WI38 (cell line): ENCODE measurements at regions not wholly inside any gene's neighbourhood (a gene's known extent, or its start where the extent isn't known, plus 50 kb on each side); places are given as distances from the start of the nearest gene placed in this dataset.
"Not testable (repeated sequence)": the region's sequence is repeated elsewhere in the genome, so short reads cannot be mapped to it uniquely, and the experiment has no call there.

ENCODE experiments used
- H3K4me3 ChIP-seq: 2 replicates; pipeline ENCODE4 v1.5.1; 2011; ENCODE audit warnings: low read depth, mild to moderate bottlenecking, control low read depth, low read length
- TF ChIP-seq, protein P1 (sequence below): IDR thresholded peaks from 2 replicates; pipeline ENCODE4 v1.5.1; 2012; ENCODE audit warnings: low read depth, mild to moderate bottlenecking, control low read depth, low read length

- TF ChIP-seq, protein P1, sequence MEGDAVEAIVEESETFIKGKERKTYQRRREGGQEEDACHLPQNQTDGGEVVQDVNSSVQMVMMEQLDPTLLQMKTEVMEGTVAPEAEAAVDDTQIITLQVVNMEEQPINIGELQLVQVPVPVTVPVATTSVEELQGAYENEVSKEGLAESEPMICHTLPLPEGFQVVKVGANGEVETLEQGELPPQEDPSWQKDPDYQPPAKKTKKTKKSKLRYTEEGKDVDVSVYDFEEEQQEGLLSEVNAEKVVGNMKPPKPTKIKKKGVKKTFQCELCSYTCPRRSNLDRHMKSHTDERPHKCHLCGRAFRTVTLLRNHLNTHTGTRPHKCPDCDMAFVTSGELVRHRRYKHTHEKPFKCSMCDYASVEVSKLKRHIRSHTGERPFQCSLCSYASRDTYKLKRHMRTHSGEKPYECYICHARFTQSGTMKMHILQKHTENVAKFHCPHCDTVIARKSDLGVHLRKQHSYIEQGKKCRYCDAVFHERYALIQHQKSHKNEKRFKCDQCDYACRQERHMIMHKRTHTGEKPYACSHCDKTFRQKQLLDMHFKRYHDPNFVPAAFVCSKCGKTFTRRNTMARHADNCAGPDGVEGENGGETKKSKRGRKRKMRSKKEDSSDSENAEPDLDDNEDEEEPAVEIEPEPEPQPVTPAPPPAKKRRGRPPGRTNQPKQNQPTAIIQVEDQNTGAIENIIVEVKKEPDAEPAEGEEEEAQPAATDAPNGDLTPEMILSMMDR, result no peak
Observed at GRCh38 chr10:29223326-29223725, 65.5 kb upstream of the LYZL1 start.

DNA sequence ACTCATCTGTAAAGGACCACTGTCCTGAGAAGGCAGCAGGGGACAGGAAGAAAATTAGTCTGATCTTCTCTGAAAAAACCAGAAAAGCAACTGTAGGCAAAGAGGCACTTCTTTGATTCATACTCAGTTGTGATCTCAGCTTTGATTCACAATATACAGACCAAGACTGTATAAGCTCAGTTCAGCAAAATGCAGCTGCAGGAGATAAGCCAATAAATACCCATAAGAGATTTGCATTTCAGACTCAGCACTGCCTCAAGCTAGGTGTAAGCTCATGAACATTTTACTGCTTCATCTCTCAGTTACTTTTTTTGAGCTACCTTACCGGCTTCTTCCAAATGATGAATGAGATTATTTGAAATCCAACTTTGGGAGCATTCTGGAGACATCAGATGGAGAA is 64.2 kb upstream of the LYZL1 start:
- no peak overlapping the region for H3K4me3 ChIP-seq
- TF ChIP-seq, protein P1, result no peak

More at GRCh38 chr10:29223326-29223725, 65.5 kb upstream of the LYZL1 start:
- no peak overlapping the region for H3K4me3 ChIP-seq

DNA sequence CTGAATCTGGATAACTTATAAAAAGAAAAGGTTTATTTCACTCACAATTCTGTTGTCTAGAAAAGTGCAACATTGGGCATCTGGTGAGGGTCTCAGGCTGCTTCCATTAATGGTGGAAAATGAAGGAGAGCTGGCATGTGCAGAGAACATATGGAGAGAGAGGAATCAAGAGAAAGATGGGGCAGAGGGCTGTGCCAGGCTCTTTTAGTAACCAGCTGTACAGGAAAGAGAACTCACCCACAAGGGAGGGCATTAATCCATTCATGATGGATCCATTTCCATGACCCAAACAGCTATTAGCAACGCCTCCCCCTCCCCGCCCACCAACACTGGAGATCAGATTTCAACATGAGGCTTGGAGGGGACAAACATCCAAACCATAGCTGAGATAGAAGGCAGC is 61.7 kb upstream of the LYZL1 start:
- H3K4me3 ChIP-seq, result no peak overlapping the region
- TF ChIP-seq, protein P1, result no peak

DNA sequence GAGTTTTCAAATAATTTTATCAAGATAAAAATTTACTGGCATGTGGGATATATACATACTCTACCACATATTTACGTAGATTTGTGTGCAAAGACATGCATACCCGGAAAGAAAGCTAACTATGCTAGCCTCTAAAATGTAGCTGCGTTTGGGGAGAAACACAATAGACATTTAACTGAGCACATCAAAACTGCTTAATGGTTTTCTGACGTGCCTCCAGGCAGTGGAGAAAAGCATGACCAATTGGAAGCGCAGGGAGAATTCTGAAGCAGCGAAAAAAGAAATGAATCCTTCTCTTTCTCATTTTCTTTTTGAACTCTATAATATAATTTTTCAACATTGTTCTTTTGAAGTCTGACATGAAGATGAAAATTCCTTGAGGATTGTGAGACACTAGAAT is 60.3 kb upstream of the LYZL1 start:
- H3K4me3 ChIP-seq, result no peak overlapping the region
- TF ChIP-seq, protein P1, result no peak

DNA sequence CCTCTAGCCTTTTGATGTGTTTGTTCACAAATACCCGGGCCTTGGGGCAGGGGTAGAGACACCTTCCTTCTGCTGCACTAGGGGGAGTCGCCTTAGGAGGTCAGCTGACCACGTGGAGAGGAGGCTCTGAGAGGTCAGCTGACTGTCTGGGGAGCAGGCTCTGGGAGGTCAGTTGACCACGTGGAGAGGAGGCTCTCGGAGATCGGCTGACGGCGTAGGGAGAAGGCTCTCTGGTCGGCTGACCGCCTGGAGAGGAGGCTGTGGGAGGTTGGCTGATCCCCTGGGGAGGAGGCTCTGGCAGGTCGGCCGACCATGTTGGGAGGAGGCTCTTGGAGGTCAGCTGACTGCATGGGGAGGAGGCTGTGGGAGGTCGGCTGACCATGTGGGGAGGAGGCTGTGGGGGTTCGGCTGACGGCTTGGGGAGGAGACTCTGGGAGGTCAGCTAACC is 59.6 kb upstream of the LYZL1 start:
- H3K4me3 ChIP-seq, result no peak overlapping the region

DNA sequence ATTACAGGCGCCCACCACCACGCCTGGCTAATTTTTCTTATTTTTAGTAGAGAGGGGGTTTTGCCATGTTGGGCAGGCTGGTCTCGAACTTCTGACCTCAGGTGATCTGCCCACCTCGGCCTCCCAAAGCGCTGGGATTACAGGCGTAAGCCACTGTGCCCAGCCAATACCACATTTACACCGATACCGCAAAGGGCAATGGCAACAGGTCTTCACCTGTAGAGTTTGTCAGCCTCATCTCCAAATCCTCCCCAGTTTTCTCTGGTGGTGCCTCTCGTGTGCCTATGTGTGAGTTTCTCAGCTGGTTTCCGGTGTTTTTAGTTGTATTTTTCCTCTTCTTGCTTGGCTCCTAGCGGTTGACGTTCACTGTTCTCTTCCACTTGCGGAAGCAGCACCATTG is 52.0 kb upstream of the LYZL1 start:
- not testable (repeated sequence) for H3K4me3 ChIP-seq

More for the DNA sequence above, 59.6 kb upstream of the LYZL1 start:
- TF ChIP-seq, protein P1, result no peak

DNA sequence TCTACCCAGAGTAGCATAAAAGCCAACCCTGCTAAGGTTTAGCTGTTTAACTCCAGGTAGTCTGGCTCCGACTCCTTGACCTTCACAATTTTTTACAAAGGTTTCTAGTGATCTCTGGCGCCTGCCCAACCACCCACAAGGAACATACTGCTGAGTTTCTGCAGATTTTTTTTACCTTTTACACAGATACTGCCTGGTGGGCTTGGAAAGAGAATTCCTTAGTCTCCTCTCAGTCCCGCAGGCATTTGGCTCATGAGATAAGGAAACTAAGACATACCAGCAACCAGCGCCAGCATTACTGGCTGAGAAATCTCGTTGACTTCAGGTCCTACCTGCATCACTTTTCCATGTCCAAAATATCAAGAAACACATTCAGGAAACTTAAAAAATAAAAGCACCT is 51.1 kb upstream of the LYZL1 start:
- TF ChIP-seq, protein P1, result no peak
- no peak overlapping the region for H3K4me3 ChIP-seq

- TF ChIP-seq, protein P1, result no peak
Observed at GRCh38 chr10:29238523-29239135, 50.2 kb upstream of the LYZL1 start.

More at GRCh38 chr10:29238523-29239135, 50.2 kb upstream of the LYZL1 start:
- no peak overlapping the region for H3K4me3 ChIP-seq
